Fibroblast of skin of scalp (primary cell): ENCODE measurements at regions not wholly inside any gene's neighbourhood (a gene's known extent, or its start where the extent isn't known, plus 50 kb on each side); places are given as distances from the start of the nearest gene placed in this dataset.
"Not testable (repeated sequence)": the region's sequence is repeated elsewhere in the genome, so short reads cannot be mapped to it uniquely, and the experiment has no call there.

Experiments used
- DNase-seq: peaks from one replicate; pipeline ENCODE4 v3.0.0-alpha.2; 2013

GRCh38 chr13:63287926-63288325 is 1872.3 kb upstream of the PCDH20 start:
- no peak for DNase-seq

DNA sequence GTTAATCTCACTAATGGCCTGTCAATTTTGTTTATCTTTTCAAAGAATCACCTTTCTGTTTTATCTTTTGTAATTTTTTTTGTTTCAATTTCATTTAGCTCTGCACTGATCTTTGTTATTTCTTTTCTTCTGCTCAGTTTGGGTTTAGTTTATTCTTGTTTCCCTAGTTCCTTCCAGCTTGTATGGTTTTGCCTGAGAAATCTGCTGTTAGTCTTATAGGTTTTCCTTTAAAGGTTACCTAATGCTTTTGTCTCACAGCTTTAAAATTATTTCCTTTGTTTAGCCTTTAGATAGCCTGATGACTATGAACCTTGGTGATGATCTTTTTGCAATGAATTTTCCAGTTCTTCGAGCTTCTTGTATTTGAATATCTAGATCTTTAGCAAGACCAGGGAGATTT is 1869.8 kb upstream of the PCDH20 start:
- no peak for DNase-seq

- DNase-seq: no peak
These were observed 1863.5 kb upstream of the PCDH20 start for GRCh38 chr13:63279136-63279535.

DNA sequence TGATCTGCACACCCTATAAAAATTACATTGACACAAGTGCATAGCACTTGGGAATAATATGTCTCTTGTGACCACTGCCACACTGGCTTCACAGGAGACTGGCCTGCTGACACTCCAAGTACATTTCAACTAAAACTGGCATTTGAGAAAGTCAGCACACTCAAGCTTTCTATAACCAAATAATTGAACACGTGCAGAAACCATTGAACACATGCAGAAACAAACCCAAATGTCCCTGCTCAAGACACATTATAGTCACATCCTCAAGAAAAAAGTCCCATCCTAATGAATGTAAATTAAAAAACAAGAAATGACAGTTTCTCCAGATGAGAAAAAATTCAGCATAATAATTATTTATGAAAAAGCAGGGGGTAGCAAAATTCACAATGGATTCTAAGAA is 1859.1 kb upstream of the PCDH20 start:
- DNase-seq: no peak

DNA sequence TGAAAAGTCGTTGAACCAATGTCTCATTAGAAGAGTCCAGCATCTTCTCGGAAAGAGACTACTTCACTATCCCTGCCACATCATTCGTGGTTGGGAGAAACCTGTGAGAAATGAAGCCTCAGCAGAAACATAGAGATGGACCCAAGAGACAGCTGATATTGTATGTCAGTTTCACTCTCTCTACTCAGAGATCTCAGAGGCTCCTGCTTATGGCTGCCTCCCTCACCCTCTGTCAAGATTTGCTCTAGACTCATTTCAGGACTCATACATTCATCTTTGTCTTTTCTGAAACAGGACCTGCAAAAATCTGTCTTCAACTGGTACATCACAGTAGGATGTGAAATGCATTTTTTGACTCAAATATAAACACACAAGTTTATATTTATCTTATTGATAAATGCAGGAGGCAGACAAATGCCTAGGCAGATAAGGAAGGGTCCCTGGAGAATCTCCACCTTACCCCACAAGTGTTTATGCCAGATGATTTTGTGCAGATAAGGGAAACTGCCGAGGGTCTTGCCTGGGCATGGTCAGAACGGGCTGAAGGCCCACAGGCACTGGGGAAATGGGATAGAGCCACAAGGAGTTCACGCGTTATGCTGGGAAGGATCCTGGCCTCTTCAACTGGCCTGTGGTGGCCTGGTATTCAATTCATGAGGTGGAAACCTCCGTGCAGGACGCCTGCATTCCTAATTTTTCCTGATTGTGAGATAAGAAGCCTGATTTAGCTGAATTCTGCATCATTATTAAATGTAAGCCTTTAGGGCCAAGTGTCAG is 1834.0 kb upstream of the PCDH20 start:
- DNase-seq: no peak

DNA sequence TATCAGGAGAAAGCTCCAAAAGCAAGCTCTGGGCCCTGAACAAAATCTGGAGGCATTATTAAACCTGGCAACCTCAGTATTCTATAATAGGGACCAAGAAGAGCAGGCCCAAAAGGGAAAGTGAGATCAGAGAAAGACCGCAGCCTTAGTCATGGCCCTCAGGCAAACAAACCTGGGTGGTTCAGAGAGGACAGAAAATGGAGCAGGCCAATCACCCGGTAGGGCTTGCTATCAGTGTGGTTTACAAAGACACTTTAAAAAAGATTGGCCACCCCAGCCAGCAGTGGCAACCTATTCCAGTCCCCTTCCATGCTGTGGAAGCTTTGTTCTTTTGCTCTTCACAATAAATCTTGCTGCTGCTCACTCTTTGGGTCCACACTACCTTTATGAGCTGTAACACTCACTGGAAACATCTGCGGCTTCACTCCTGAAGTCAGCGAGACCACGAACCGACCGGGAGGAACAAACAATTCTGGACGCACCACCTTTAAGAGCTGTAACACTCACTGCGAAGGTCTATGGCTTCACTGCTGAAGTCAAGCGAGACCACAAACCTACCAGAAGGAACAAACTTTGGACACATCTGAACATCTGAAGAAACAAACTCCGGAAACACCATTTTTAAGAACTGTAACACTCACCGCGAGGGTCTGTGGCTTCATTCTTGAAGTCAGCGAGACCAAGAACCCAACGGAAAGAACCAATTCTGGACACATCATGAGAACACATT is 1821.2 kb upstream of the PCDH20 start:
- not testable (repeated sequence) for DNase-seq

DNA sequence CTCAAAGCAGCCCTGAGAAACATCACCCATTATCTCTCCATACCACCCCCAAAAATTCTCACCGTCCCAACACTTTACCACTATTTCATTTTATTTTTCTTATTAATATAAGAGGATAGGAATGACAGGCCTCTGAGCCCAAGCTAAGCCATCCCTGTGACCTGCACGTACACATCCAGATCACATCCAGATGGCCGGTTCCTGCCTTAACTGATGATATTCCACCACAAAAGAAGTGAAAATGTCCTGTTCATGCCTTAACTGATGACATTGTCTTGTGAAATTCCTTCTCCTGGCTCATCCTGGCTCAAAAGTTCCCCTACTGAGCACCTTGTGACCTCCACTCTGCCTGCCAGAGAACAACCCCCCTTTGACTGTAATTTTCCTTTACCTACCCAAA is 1802.9 kb upstream of the PCDH20 start:
- not testable (repeated sequence) for DNase-seq

GRCh38 chr13:63209330-63210017 is 1793.8 kb upstream of the PCDH20 start:
- DNase-seq: peak; percentile 62

DNA sequence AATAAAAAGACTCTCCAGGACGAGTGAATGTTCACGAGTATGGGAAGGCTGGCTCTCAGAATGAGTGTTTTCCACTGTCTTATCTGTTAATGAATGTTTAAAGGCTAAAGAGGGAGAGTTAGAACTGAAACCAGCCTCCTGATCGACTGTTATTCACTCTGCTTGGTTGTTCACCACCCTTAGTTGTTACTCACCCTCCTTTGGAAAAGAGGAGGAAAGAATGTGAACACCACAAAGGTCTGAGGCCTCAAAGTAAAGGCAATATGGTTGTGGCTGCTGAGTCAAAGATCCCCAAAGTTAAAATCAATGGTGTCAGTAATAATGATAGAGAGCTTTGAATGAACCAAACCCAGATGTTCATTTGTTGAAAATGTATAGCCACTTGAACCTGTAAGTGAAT is 1793.2 kb upstream of the PCDH20 start:
- peak; percentile 25 for DNase-seq

DNA sequence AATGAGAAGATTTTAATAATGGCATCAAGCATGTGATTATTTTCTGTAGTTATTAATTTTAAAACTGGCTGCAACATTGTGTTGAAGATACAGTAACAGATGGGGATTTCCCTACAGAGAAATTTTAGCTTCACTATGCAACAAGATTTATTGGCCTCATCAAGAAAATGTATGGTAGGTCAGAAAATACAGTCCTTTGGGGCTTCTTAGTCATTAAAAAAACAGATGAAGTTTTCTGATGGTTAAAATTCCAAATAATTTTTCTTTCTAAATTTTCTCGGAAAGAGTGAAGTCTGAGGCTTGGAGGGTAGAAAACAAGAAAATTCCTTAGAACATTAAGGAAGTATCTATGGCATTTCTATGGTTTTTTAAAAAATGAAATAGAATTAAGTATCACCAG is 1790.8 kb upstream of the PCDH20 start:
- peak; percentile 78 for DNase-seq

GRCh38 chr13:63201493-63201892 is 1785.8 kb upstream of the PCDH20 start:
- DNase-seq: no peak

- no peak for DNase-seq
These were observed 1783.9 kb upstream of the PCDH20 start for GRCh38 chr13:63199508-63199907.

DNA sequence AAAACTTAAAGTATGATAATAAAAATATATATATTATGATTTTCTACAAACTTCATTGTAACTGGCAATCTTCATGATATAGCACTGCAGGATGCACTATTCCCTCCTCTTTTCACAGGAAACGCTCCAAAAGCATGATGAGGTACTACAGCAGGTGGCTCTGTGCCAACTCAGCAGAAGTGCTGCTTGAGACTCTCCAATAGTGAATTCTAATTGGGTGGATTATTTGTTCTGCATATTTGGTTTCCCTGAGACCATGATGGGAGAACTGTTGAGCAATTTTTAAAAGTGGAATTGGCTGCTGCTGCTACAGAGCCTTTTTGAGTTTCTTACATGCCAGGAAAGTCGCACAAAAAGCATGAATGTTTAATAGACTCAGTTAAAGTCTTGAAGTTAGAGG is 1782.4 kb upstream of the PCDH20 start:
- DNase-seq: peak; percentile 61

DNA sequence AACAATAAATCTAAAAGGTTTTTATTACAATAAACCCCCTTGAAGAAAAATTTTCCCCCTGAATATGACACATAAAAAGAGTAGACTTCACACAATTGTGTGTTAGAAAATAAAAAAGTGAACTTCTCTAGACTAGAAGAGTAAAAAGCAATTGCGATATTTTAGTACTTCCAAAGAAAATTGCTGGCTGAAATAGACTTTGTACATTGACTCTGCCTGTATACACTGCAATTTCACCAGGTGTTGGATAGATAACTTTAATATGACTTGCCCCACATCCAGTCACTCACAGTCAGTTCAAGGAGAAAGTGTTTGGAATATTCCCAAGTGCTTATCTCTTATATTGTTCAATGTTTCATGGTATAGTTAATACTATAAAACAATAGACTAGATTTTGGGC is 1780.1 kb upstream of the PCDH20 start:
- DNase-seq: no peak

- peak; percentile 75 for DNase-seq
These were observed 1775.1 kb upstream of the PCDH20 start for GRCh38 chr13:63190742-63191141.

DNA sequence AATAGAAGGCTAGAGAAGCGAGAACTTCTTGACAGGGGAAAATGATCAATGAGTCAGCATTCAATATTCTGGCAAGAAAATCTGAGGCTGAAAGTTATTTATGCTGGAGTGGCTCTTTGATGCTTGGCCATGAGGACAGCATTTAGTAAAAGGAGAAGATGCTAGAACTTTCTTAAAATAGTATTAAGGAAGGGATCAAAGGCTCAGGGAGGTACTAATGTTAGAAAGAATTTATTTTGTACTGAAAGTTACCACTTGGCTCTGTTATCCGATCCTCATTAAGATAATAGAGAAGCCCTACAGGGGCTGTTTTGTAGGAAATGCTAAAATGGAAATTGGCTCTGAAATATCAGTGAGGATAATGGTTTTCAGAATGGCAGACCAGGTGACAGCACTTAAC is 1774.6 kb upstream of the PCDH20 start:
- DNase-seq: no peak

- DNase-seq: no peak
These were observed 1774.1 kb upstream of the PCDH20 start for GRCh38 chr13:63189712-63190111.

- peak; percentile 92 for DNase-seq
These were observed 1769.0 kb upstream of the PCDH20 start for GRCh38 chr13:63184693-63185092.

- no peak for DNase-seq
These were observed 1759.9 kb upstream of the PCDH20 start for GRCh38 chr13:63175536-63175935.

- DNase-seq: no peak
These were observed 1752.2 kb upstream of the PCDH20 start for GRCh38 chr13:63167699-63168337.

DNA sequence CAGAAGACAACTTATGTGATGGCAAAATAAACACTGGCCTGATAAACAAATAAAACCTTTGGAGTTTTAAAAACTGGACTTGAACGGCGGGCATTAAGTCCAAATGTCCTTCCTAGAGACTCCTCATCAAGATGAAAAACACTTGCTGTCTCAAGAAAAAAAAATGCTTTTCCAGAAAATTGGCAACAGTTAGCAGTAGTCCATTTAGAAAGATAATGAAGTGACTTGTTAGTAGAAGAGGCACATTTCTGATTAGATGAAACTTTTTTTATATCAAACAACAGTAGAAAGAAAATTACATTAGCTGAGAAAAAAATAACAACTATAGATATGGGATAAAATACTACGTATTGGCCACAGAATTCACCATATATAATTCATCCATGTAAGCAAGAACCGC is 1750.7 kb upstream of the PCDH20 start:
- DNase-seq: no peak

DNA sequence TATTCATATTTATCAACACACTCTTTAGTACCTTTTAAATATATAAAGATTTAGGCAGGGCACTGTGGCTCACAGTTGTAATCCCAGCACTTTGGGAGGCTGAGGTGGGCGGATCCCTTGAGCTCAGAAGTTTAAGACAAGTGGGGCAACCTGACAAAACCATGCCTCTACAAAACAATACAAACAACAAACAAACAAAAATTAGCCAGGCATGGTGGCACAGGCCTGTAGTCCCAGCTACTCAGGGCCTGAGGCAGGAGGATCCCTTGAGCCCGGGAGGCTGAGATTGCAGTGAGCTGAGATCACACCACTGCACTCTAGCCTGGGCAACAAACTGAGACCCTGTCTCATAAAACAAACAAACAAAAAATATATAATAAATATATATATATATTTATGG is 1748.3 kb upstream of the PCDH20 start:
- DNase-seq: no peak

GRCh38 chr13:63161219-63161618 is 1745.6 kb upstream of the PCDH20 start:
- DNase-seq: peak; percentile 14
